GM19239 (cell line): ENCODE measurements at regions not wholly inside any gene's neighbourhood (a gene's known extent, or its start where the extent isn't known, plus 50 kb on each side); places are given as distances from the start of the nearest gene placed in this dataset.

Experiments used
- DNase-seq: peaks from one replicate; pipeline ENCODE4 v3.0.0; 2011; ENCODE audit warnings: low spot score; ENCODE audit not compliant: insufficient read length
- FAIRE-seq: peaks from 2 replicates; lab custom pipeline; 2011; peaks lifted over from hg19 to GRCh38; lab: Jason Lieb, UNC

GRCh38 chr6:91480402-91480801 is 893.5 kb upstream of the MAP3K7 start:
- FAIRE-seq (no peak), DNase-seq (no peak)

- FAIRE-seq (no peak), DNase-seq (no peak)
Observed at GRCh38 chr6:91477688-91478087, 890.8 kb upstream of the MAP3K7 start.

- DNase-seq (no peak), FAIRE-seq (no peak)
Observed at GRCh38 chr6:91476000-91476399, 889.1 kb upstream of the MAP3K7 start.

- no peak for FAIRE-seq
Observed at GRCh38 chr6:91465393-91465792, 878.5 kb upstream of the MAP3K7 start.

GRCh38 chr6:91464718-91465117 is 877.8 kb upstream of the MAP3K7 start:
- FAIRE-seq = no peak

More at GRCh38 chr6:91465393-91465792, 878.5 kb upstream of the MAP3K7 start:
- DNase-seq = no peak

GRCh38 chr6:91464201-91464600 is 877.3 kb upstream of the MAP3K7 start:
- no peak for DNase-seq
- peak; percentile 23 for FAIRE-seq

More at GRCh38 chr6:91464718-91465117, 877.8 kb upstream of the MAP3K7 start:
- DNase-seq = no peak

- no peak for FAIRE-seq
Observed at GRCh38 chr6:91462241-91462640, 875.4 kb upstream of the MAP3K7 start.

GRCh38 chr6:91453224-91453878 is 866.5 kb upstream of the MAP3K7 start:
- no peak for FAIRE-seq

More at GRCh38 chr6:91462241-91462640, 875.4 kb upstream of the MAP3K7 start:
- no peak for DNase-seq

GRCh38 chr6:91449539-91449938 is 862.7 kb upstream of the MAP3K7 start:
- FAIRE-seq = no peak

More at GRCh38 chr6:91453224-91453878, 866.5 kb upstream of the MAP3K7 start:
- no peak for DNase-seq

GRCh38 chr6:91447530-91448254 is 860.8 kb upstream of the MAP3K7 start:
- FAIRE-seq (no peak), DNase-seq (no peak)

More at GRCh38 chr6:91449539-91449938, 862.7 kb upstream of the MAP3K7 start:
- no peak for DNase-seq

GRCh38 chr6:91447081-91447480 is 860.2 kb upstream of the MAP3K7 start:
- FAIRE-seq = no peak
- DNase-seq = no peak

GRCh38 chr6:91443405-91443804 is 856.5 kb upstream of the MAP3K7 start:
- DNase-seq (no peak), FAIRE-seq (no peak)

- FAIRE-seq (no peak), DNase-seq (no peak)
Observed at GRCh38 chr6:91442342-91442741, 855.5 kb upstream of the MAP3K7 start.

- DNase-seq = no peak
- no peak for FAIRE-seq
Observed at GRCh38 chr6:91438570-91438969, 851.7 kb upstream of the MAP3K7 start.

- FAIRE-seq (no peak), DNase-seq (no peak)
Observed at GRCh38 chr6:91437315-91437729, 850.5 kb upstream of the MAP3K7 start.

- no peak for DNase-seq
- no peak for FAIRE-seq
Observed at GRCh38 chr6:91436448-91436847, 849.6 kb upstream of the MAP3K7 start.

GRCh38 chr6:91435630-91436029 is 848.8 kb upstream of the MAP3K7 start:
- DNase-seq (no peak), FAIRE-seq (no peak)

- no peak for FAIRE-seq
Observed at GRCh38 chr6:91434576-91434975, 847.7 kb upstream of the MAP3K7 start.

GRCh38 chr6:91433660-91434534 is 847.0 kb upstream of the MAP3K7 start:
- DNase-seq (no peak), FAIRE-seq (no peak)

More at GRCh38 chr6:91434576-91434975, 847.7 kb upstream of the MAP3K7 start:
- no peak for DNase-seq

- DNase-seq = no peak
- no peak for FAIRE-seq
Observed at GRCh38 chr6:91428953-91429560, 842.2 kb upstream of the MAP3K7 start.
